OCI-LY7 (cell line): ENCODE measurements at regions not wholly inside any gene's neighbourhood (a gene's known extent, or its start where the extent isn't known, plus 50 kb on each side); places are given as distances from the start of the nearest gene placed in this dataset.

Experiments
- EZH2phosphoT487 ChIP-seq: fragments of 200-600 bp; sonication (generic); IDR thresholded peaks from 2 replicates; pipeline ENCODE4 v1.6.1; 2018; ENCODE audit warnings: low read depth, borderline replicate concordance, mild to moderate bottlenecking, mixed run types, antibody characterized with exemption, low read length, moderate library complexity, mixed read lengths
- TF ChIP-seq, protein P1 (sequence below): fragments of 200-600 bp; sonication (generic); conservative IDR thresholded peaks from 2 replicates; pipeline ENCODE4 v1.5.1; 2014; ENCODE audit warnings: mild to moderate bottlenecking, antibody characterized with exemption, low read length, moderate library complexity, mixed read lengths

DNA sequence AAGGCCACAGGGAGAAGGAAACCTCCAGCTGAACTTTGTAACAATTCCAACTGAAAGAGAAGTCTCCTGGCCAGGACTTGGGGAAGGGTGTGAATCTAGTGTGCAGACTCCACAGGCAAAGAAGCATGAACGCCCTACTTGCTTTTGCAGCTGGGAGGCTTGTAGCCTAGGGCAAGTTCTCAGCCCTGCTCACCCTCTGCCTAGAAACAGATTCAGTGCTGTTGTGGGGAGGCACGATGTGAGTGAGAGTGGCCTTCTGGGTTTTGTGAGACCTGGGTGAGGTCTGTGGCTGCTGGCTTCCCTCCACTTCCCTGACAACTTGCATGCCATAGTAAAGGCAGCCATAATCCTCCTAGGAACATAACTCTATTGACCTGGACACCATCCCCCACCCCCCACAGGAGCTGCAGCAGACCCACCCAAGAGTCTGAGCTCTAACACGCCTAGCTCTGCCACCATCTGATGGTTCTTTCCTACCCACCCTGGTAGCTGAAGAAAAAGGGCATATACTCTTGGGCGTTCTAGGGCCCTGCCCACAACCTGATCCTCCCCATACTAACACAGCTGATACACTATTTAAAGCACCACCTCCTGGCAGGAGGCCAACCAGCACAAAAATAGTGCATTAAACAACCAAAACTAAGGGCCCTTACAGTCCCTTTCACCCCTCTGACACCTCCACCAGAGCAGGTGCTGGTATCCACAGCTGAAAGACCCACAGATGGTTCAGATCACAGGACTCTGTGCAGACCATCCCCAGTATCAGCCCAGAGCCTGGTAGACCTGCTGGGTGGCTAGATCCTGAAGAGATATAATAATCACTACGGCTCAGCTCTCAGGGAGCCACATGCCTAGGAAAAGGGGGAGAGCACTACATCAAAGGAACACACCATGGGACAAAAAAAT is 426.5 kb downstream of the IGSF11 start:
- TF ChIP-seq, protein P1, sequence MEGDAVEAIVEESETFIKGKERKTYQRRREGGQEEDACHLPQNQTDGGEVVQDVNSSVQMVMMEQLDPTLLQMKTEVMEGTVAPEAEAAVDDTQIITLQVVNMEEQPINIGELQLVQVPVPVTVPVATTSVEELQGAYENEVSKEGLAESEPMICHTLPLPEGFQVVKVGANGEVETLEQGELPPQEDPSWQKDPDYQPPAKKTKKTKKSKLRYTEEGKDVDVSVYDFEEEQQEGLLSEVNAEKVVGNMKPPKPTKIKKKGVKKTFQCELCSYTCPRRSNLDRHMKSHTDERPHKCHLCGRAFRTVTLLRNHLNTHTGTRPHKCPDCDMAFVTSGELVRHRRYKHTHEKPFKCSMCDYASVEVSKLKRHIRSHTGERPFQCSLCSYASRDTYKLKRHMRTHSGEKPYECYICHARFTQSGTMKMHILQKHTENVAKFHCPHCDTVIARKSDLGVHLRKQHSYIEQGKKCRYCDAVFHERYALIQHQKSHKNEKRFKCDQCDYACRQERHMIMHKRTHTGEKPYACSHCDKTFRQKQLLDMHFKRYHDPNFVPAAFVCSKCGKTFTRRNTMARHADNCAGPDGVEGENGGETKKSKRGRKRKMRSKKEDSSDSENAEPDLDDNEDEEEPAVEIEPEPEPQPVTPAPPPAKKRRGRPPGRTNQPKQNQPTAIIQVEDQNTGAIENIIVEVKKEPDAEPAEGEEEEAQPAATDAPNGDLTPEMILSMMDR, result no peak
- no peak for TF ChIP-seq EZH2phosphoT487
